ENCODE measurements at regions not wholly inside any gene's neighbourhood (a gene's known extent, or its start where the extent isn't known, plus 50 kb on each side); places are given as distances from the start of the nearest gene placed in this dataset.

DNA sequence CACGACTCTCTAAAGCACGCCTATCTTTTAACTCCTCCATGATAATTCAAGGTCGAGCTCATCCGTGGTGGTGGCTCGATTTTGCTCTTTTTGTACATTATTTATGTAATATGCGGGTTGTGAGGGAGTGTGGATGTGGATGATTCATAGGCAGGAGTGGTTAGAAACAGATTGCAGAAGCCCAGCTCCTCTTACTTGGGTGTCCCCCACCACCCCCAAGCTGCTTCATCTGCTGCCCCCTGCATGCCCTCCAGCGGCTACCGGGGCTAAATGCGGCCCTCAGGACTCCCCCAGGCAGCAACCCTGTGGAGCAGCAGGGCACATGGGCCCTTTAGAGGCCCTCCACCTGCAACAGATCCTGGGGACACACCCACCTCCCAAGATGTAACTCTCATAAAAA, 111.5 kb upstream of the SELENOK start:
- TF ChIP-seq CTCF (IDR thresholded peaks at IDR 0.05) (no peak), EP300 (IDR thresholded peaks at IDR 0.05) (no peak), POLR2A (IDR thresholded peaks at IDR 0.05) (no peak)
